ENCODE measurements at regions not wholly inside any gene's neighbourhood (a gene's known extent, or its start where the extent isn't known, plus 50 kb on each side); places are given as distances from the start of the nearest gene placed in this dataset.

DNA sequence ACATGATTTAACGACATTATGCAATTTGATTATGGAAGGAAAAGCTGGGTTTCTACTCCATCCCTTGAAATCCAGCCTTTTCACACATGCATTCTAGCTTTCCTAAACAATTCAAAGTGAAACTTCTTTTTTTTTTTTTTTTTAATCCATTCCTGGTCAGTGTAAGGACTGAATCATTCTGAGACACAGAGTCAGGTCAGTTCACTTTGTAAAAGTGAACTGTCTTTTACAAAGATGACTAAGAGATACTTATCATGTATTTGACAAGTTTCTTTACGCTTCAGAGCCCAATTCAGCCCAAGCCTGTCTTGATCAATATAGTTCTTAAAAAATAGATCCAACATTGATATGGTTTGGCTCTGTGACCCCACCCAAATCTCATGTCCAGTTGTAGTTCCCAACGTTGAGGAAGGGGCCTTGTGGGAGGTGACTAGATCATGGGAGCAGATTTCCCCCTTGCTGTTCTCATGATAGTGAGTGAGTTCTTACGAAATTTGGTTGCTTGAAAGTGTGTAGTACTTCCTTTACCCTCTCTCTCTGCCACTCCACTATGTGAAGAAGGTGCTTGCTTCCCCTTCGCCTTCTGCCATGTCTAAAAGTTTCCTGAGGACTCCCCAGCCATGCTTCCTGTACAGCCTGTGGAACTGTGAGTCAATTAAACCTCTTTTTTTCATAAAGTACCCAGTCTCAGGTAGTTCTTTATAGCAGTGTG lies 345.6 kb upstream of the THBS1 start:
- DNase-seq (no peak), ATAC-seq (ENCODE audit: insufficient read depth, low FRiP score) (no peak)
- Histone ChIP-seq H3K9me3 (ENCODE audit: control insufficient read depth in 4 of 4, insufficient read depth in 3 of 4, low read length in 3 of 4) (no peaks in the 10 kb centered on the region), H3K9ac (ENCODE audit: insufficient read depth in 1 of 2, low read length in 2 of 2) (no peak overlapping the region), H3K36me3 (ENCODE audit: control insufficient read depth in 4 of 4, insufficient read depth in 4 of 4, low read length in 4 of 4) (no peaks in the 10 kb centered on the region), H3K4me1 (ENCODE audit: control insufficient read depth in 5 of 5, insufficient read depth in 5 of 5, low read length in 5 of 5) (peaks cover 0 to 4% (median 0%) of the 10 kb centered on the region in 5 donors), H3K27me3 (ENCODE audit: control insufficient read depth in 3 of 3, insufficient read depth in 3 of 3, low read length in 2 of 3) (no peaks in the 10 kb centered on the region), H3K4me3 (no peak overlapping the region), H3K27ac (ENCODE audit: low read depth in 1 of 2, low read length in 1 of 2) (no peak overlapping the region)
- WGBS, 2 donors, result 64 to 73% methylated on average over 5 of the region's 5 CpGs
- TF ChIP-seq, protein P1, sequence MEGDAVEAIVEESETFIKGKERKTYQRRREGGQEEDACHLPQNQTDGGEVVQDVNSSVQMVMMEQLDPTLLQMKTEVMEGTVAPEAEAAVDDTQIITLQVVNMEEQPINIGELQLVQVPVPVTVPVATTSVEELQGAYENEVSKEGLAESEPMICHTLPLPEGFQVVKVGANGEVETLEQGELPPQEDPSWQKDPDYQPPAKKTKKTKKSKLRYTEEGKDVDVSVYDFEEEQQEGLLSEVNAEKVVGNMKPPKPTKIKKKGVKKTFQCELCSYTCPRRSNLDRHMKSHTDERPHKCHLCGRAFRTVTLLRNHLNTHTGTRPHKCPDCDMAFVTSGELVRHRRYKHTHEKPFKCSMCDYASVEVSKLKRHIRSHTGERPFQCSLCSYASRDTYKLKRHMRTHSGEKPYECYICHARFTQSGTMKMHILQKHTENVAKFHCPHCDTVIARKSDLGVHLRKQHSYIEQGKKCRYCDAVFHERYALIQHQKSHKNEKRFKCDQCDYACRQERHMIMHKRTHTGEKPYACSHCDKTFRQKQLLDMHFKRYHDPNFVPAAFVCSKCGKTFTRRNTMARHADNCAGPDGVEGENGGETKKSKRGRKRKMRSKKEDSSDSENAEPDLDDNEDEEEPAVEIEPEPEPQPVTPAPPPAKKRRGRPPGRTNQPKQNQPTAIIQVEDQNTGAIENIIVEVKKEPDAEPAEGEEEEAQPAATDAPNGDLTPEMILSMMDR (IDR thresholded peaks at IDR 0.05; ENCODE audit: control extremely low read depth, extremely low read depth), result no peak

DNA sequence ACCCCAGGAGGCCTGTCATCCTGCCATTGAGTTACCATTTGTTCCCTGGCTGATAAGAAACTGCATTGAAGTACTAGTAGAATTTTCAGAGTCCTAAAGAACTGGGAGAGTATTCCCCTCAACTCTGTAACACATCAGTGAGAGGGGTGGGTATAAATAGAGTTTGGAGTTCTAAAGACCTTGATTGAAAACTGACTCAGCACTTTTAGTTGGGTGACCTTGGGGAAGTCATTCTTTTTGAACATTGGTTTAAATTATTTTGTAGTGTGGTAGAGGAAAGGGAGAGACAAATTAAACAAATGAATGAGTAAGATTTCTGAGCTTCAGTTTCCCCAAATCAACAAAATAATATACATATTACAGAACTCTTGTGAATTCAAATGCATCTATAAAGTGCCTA lies 344.5 kb upstream of the THBS1 start:
- Histone ChIP-seq H3K4me3 (no peak overlapping the region), H3K27me3 (ENCODE audit: control insufficient read depth in 3 of 3, insufficient read depth in 3 of 3, low read length in 2 of 3) (no peaks in the 10 kb centered on the region), H3K9me3 (ENCODE audit: control insufficient read depth in 4 of 4, insufficient read depth in 3 of 4, low read length in 3 of 4) (no peaks in the 10 kb centered on the region), H3K36me3 (ENCODE audit: control insufficient read depth in 4 of 4, insufficient read depth in 4 of 4, low read length in 4 of 4) (no peaks in the 10 kb centered on the region), H3K9ac (ENCODE audit: insufficient read depth in 1 of 2, low read length in 2 of 2) (no peak overlapping the region), H3K4me1 (ENCODE audit: control insufficient read depth in 5 of 5, insufficient read depth in 5 of 5, low read length in 5 of 5) (no peaks in the 10 kb centered on the region), H3K27ac (ENCODE audit: low read depth in 1 of 2, low read length in 1 of 2) (no peak overlapping the region)
- no peak for DNase-seq
- ATAC-seq (ENCODE audit: insufficient read depth, low FRiP score), result no peak
- TF ChIP-seq, protein P1 (IDR thresholded peaks at IDR 0.05; ENCODE audit: control extremely low read depth, extremely low read depth), result no peak

GRCh38 chr15:39238443-39238842 lies 342.4 kb upstream of the THBS1 start:
- Histone ChIP-seq H3K27me3 (ENCODE audit: control insufficient read depth in 3 of 3, insufficient read depth in 3 of 3, low read length in 2 of 3) (no peaks in the 10 kb centered on the region), H3K36me3 (ENCODE audit: control insufficient read depth in 4 of 4, insufficient read depth in 4 of 4, low read length in 4 of 4) (no peaks in the 10 kb centered on the region), H3K9me3 (ENCODE audit: control insufficient read depth in 4 of 4, insufficient read depth in 3 of 4, low read length in 3 of 4) (no peaks in the 10 kb centered on the region), H3K4me1 (ENCODE audit: control insufficient read depth in 5 of 5, insufficient read depth in 5 of 5, low read length in 5 of 5) (no peaks in the 10 kb centered on the region), H3K27ac (ENCODE audit: low read depth in 1 of 2, low read length in 1 of 2) (no peak overlapping the region), H3K9ac (ENCODE audit: insufficient read depth in 1 of 2, low read length in 2 of 2) (no peak overlapping the region), H3K4me3 (no peak overlapping the region)
- WGBS, 2 donors, result 95% methylated on average over 6 of the region's 6 CpGs
- ATAC-seq (ENCODE audit: insufficient read depth, low FRiP score), result no peak
- TF ChIP-seq, protein P1 (IDR thresholded peaks at IDR 0.05; ENCODE audit: control extremely low read depth, extremely low read depth), result no peak
- no peak for DNase-seq

DNA sequence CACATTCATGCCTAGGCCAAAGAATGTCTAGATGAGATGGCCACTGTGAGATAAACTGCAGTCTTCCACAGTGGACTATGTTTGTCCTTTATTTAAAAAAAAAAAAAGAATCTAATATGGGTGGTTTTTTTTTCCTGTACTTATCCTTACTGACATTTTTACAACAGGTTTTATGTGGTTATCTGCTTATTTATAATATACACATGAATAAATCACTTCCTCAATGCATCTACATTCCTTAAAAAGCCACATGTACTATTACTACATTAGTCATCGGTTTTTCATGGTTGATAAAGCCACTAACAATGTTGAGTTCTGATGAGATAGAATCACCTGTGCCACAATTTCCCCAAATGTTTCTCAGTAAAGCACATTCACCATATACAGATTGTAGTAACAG lies 341.3 kb upstream of the THBS1 start:
- no peak for ATAC-seq (ENCODE audit: insufficient read depth, low FRiP score)

More for the DNA sequence above, 341.3 kb upstream of the THBS1 start:
- no peaks in the 10 kb centered on the region for H3K9me3 ChIP-seq (ENCODE audit: control insufficient read depth in 4 of 4, insufficient read depth in 3 of 4, low read length in 3 of 4)
- H3K27ac ChIP-seq (ENCODE audit: low read depth in 1 of 2, low read length in 1 of 2), result no peak overlapping the region
- TF ChIP-seq, protein P1 (IDR thresholded peaks at IDR 0.05; ENCODE audit: control extremely low read depth, extremely low read depth), result no peak
- no peaks in the 10 kb centered on the region for H3K36me3 ChIP-seq (ENCODE audit: control insufficient read depth in 4 of 4, insufficient read depth in 4 of 4, low read length in 4 of 4)
- H3K27me3 ChIP-seq (ENCODE audit: control insufficient read depth in 3 of 3, insufficient read depth in 3 of 3, low read length in 2 of 3), result no peaks in the 10 kb centered on the region
- no peaks in the 10 kb centered on the region for H3K4me1 ChIP-seq (ENCODE audit: control insufficient read depth in 5 of 5, insufficient read depth in 5 of 5, low read length in 5 of 5)
- no peak overlapping the region for H3K4me3 ChIP-seq
- DNase-seq, result no peak
- WGBS, 2 donors, result 92 to 100% methylated on average over 1 of the region's 1 CpG
- H3K9ac ChIP-seq (ENCODE audit: insufficient read depth in 1 of 2, low read length in 2 of 2), result no peak overlapping the region
